Liver (tissue), 3 donors: ENCODE measurements at regions not wholly inside any gene's neighbourhood (a gene's known extent, or its start where the extent isn't known, plus 50 kb on each side); places are given as distances from the start of the nearest gene placed in this dataset.

Source experiments
- EGR1 ChIP-seq, 2 donors: IDR thresholded peaks; 2 replicates each; pipeline ENCODE4 v1.6.1; 2016 to 2018; ENCODE audit warnings: antibody characterized with exemption in 2 of 2, low read depth in 2 of 2
- GABPA ChIP-seq, 2 donors: IDR thresholded peaks in 1 of 2; conservative IDR thresholded peaks in 1 of 2; 2 replicates each; pipeline ENCODE4 v1.6.1; 2016; ENCODE audit warnings: antibody characterized with exemption in 2 of 2, mild to moderate bottlenecking in 1 of 2, moderate library complexity in 1 of 2
- JUND ChIP-seq, 2 donors: IDR thresholded peaks; 2 replicates each; pipeline ENCODE4 v1.6.1; 2016; ENCODE audit warnings: antibody characterized with exemption in 2 of 2
- NR2F2 ChIP-seq: IDR thresholded peaks from 2 replicates; pipeline ENCODE4 v1.6.1; 2016; ENCODE audit warnings: antibody characterized with exemption
- RAD21 ChIP-seq, 2 donors: IDR thresholded peaks; 2 replicates each; pipeline ENCODE4 v1.6.1; 2016; ENCODE audit warnings: antibody characterized with exemption in 2 of 2, mild to moderate bottlenecking in 2 of 2
- RXRA ChIP-seq, 2 donors: IDR thresholded peaks; 2 replicates each; pipeline ENCODE4 v1.6.1; 2017 to 2018; ENCODE audit warnings: antibody characterized with exemption in 2 of 2, mild to moderate bottlenecking in 1 of 2
- SP1 ChIP-seq: IDR thresholded peaks from 2 replicates; pipeline ENCODE4 v1.6.1; 2018; ENCODE audit warnings: antibody characterized with exemption, mild to moderate bottlenecking
- TAF1 ChIP-seq: conservative IDR thresholded peaks from 2 replicates; pipeline ENCODE4 v1.6.1; 2016; ENCODE audit warnings: antibody characterized with exemption, mild to moderate bottlenecking
- YY1 ChIP-seq: IDR thresholded peaks from 2 replicates; pipeline ENCODE4 v1.6.1; 2016; ENCODE audit warnings: antibody characterized with exemption, mild to moderate bottlenecking
- TF ChIP-seq, protein P1 (sequence below): IDR thresholded peaks from 2 replicates; pipeline ENCODE4 v1.6.1; 2016; ENCODE audit warnings: antibody characterized with exemption, mild to moderate bottlenecking
- TF ChIP-seq, protein P2 (sequence below): fragments of 150-350 bp; IDR thresholded peaks from 2 replicates; pipeline ENCODE4 v1.5.1; 2017; ENCODE audit warnings: improper control_type of control experiment, low read depth, low read length; ENCODE audit not compliant: missing input control
- TF ChIP-seq, protein P3 (sequence below): IDR thresholded peaks from 2 replicates; pipeline ENCODE4 v1.6.1; 2016; ENCODE audit warnings: antibody characterized with exemption
- TF ChIP-seq, protein P4 (sequence below): IDR thresholded peaks from 2 replicates; pipeline ENCODE4 v1.6.1; 2016; ENCODE audit warnings: antibody characterized with exemption
- TF ChIP-seq, protein P5 (sequence below): IDR thresholded peaks from 2 replicates; pipeline ENCODE4 v1.6.1; 2016; ENCODE audit warnings: antibody characterized with exemption
- donor health status: healthy.
- donor health status: healthy.

DNA sequence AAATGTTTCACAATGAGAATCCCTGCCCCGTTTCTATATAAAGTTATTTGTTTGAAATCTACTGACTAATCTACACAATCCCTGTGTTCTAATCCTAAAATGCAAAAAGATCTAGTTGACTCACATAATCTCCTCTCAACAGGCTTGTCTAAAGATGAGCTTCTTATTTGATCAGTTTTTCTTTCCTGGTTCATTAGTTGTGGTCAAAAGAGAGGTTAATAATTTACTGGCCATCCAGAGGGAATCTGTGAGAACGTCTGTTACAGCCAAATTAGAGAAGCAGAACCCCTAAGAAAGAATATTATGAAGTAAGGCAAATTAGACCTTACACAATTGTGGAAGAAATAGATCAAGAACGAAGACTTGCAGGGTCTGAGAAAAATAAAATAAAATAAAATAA, 173.7 kb upstream of the ANO3 start:
- no peak for TF ChIP-seq YY1
- TF ChIP-seq, protein P1, sequence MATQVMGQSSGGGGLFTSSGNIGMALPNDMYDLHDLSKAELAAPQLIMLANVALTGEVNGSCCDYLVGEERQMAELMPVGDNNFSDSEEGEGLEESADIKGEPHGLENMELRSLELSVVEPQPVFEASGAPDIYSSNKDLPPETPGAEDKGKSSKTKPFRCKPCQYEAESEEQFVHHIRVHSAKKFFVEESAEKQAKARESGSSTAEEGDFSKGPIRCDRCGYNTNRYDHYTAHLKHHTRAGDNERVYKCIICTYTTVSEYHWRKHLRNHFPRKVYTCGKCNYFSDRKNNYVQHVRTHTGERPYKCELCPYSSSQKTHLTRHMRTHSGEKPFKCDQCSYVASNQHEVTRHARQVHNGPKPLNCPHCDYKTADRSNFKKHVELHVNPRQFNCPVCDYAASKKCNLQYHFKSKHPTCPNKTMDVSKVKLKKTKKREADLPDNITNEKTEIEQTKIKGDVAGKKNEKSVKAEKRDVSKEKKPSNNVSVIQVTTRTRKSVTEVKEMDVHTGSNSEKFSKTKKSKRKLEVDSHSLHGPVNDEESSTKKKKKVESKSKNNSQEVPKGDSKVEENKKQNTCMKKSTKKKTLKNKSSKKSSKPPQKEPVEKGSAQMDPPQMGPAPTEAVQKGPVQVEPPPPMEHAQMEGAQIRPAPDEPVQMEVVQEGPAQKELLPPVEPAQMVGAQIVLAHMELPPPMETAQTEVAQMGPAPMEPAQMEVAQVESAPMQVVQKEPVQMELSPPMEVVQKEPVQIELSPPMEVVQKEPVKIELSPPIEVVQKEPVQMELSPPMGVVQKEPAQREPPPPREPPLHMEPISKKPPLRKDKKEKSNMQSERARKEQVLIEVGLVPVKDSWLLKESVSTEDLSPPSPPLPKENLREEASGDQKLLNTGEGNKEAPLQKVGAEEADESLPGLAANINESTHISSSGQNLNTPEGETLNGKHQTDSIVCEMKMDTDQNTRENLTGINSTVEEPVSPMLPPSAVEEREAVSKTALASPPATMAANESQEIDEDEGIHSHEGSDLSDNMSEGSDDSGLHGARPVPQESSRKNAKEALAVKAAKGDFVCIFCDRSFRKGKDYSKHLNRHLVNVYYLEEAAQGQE = no peak
- TF ChIP-seq, protein P2, sequence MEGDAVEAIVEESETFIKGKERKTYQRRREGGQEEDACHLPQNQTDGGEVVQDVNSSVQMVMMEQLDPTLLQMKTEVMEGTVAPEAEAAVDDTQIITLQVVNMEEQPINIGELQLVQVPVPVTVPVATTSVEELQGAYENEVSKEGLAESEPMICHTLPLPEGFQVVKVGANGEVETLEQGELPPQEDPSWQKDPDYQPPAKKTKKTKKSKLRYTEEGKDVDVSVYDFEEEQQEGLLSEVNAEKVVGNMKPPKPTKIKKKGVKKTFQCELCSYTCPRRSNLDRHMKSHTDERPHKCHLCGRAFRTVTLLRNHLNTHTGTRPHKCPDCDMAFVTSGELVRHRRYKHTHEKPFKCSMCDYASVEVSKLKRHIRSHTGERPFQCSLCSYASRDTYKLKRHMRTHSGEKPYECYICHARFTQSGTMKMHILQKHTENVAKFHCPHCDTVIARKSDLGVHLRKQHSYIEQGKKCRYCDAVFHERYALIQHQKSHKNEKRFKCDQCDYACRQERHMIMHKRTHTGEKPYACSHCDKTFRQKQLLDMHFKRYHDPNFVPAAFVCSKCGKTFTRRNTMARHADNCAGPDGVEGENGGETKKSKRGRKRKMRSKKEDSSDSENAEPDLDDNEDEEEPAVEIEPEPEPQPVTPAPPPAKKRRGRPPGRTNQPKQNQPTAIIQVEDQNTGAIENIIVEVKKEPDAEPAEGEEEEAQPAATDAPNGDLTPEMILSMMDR = no peak
- no peak for TF ChIP-seq TAF1
- TF ChIP-seq GABPA (IDR thresholded peaks at IDR 0.05 in 1 of 2, conservative IDR thresholded peaks at IDR 0.05 in 1 of 2) = no peak
- TF ChIP-seq RAD21 (IDR thresholded peaks at IDR 0.05) = no peak
- no peak for TF ChIP-seq JUND (IDR thresholded peaks at IDR 0.05)
- no peak for TF ChIP-seq NR2F2
- TF ChIP-seq, protein P3, sequence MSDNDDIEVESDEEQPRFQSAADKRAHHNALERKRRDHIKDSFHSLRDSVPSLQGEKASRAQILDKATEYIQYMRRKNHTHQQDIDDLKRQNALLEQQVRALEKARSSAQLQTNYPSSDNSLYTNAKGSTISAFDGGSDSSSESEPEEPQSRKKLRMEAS = no peak
- TF ChIP-seq EGR1 (IDR thresholded peaks at IDR 0.05; ENCODE audit: low read depth in 2 of 2) = no peak
- no peak for TF ChIP-seq SP1
- TF ChIP-seq, protein P4, sequence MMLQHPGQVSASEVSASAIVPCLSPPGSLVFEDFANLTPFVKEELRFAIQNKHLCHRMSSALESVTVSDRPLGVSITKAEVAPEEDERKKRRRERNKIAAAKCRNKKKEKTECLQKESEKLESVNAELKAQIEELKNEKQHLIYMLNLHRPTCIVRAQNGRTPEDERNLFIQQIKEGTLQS = no peak
- TF ChIP-seq, protein P5, sequence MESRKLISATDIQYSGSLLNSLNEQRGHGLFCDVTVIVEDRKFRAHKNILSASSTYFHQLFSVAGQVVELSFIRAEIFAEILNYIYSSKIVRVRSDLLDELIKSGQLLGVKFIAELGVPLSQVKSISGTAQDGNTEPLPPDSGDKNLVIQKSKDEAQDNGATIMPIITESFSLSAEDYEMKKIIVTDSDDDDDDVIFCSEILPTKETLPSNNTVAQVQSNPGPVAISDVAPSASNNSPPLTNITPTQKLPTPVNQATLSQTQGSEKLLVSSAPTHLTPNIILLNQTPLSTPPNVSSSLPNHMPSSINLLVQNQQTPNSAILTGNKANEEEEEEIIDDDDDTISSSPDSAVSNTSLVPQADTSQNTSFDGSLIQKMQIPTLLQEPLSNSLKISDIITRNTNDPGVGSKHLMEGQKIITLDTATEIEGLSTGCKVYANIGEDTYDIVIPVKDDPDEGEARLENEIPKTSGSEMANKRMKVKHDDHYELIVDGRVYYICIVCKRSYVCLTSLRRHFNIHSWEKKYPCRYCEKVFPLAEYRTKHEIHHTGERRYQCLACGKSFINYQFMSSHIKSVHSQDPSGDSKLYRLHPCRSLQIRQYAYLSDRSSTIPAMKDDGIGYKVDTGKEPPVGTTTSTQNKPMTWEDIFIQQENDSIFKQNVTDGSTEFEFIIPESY = no peak
- TF ChIP-seq RXRA (IDR thresholded peaks at IDR 0.05) = no peak
